ENCODE measurements at regions not wholly inside any gene's neighbourhood (a gene's known extent, or its start where the extent isn't known, plus 50 kb on each side); places are given as distances from the start of the nearest gene placed in this dataset.

- no peak for TF ChIP-seq CTCF (IDR thresholded peaks at IDR 0.05)
- TF ChIP-seq POLR2A (IDR thresholded peaks at IDR 0.05) = no peak
- H3K4me3 ChIP-seq = no peak overlapping the region
- DNase-seq = no peak
- no peak overlapping the region for H3K27ac ChIP-seq
- no peaks in the 10 kb centered on the region for H3K9me3 ChIP-seq
- H3K27me3 ChIP-seq = no peaks in the 10 kb centered on the region
- intact Hi-C loops (cut with DNase I; ENCODE audit: low total_unique reads) = no loop called here
- no peaks in the 10 kb centered on the region for H3K36me3 ChIP-seq
- H3K4me1 ChIP-seq = no peaks in the 10 kb centered on the region
Observed at GRCh38 chr6:40252531-40253258, 318.4 kb upstream of the MOCS1 start.

GRCh38 chr6:40251637-40252300 lies 317.5 kb upstream of the MOCS1 start:
- no peaks in the 10 kb centered on the region for H3K4me1 ChIP-seq
- H3K27me3 ChIP-seq = no peaks in the 10 kb centered on the region
- H3K4me3 ChIP-seq = no peak overlapping the region
- no peaks in the 10 kb centered on the region for H3K36me3 ChIP-seq
- no peak overlapping the region for H3K27ac ChIP-seq
- TF ChIP-seq CTCF (IDR thresholded peaks at IDR 0.05) = no peak
- no peak for TF ChIP-seq POLR2A (IDR thresholded peaks at IDR 0.05)
- no peaks in the 10 kb centered on the region for H3K9me3 ChIP-seq
- DNase-seq = no peak
- intact Hi-C loops (cut with DNase I; ENCODE audit: low total_unique reads) = no loop called here

GRCh38 chr6:40249935-40250334 lies 315.7 kb upstream of the MOCS1 start:
- DNase-seq = no peak
- no peaks in the 10 kb centered on the region for H3K4me1 ChIP-seq
- intact Hi-C loops (cut with DNase I; ENCODE audit: low total_unique reads) = no loop called here
- H3K27me3 ChIP-seq = no peaks in the 10 kb centered on the region
- H3K4me3 ChIP-seq = no peak overlapping the region
- TF ChIP-seq CTCF (IDR thresholded peaks at IDR 0.05) (no peak), POLR2A (IDR thresholded peaks at IDR 0.05) (no peak)
- H3K36me3 ChIP-seq = no peaks in the 10 kb centered on the region
- no peak overlapping the region for H3K27ac ChIP-seq
- no peaks in the 10 kb centered on the region for H3K9me3 ChIP-seq

GRCh38 chr6:40247516-40248115 lies 313.4 kb upstream of the MOCS1 start:
- H3K36me3 ChIP-seq = no peaks in the 10 kb centered on the region
- no peaks in the 10 kb centered on the region for H3K27me3 ChIP-seq
- intact Hi-C loops (cut with DNase I; ENCODE audit: low total_unique reads) = no loop called here
- TF ChIP-seq POLR2A (IDR thresholded peaks at IDR 0.05) = no peak
- no peak for TF ChIP-seq CTCF (IDR thresholded peaks at IDR 0.05)
- no peaks in the 10 kb centered on the region for H3K4me1 ChIP-seq
- H3K4me3 ChIP-seq = no peak overlapping the region
- DNase-seq = no peak
- H3K9me3 ChIP-seq = no peaks in the 10 kb centered on the region
- no peak overlapping the region for H3K27ac ChIP-seq

- TF ChIP-seq CTCF (IDR thresholded peaks at IDR 0.05) (no peak), POLR2A (IDR thresholded peaks at IDR 0.05) (no peak)
- intact Hi-C loops (cut with DNase I; ENCODE audit: low total_unique reads) = no loop called here
- Histone ChIP-seq H3K9me3 (no peaks in the 10 kb centered on the region), H3K4me3 (no peak overlapping the region), H3K27me3 (no peaks in the 10 kb centered on the region), H3K4me1 (no peaks in the 10 kb centered on the region), H3K36me3 (no peaks in the 10 kb centered on the region), H3K27ac (no peak overlapping the region)
- DNase-seq = no peak
Observed at GRCh38 chr6:40244699-40245098, 310.4 kb upstream of the MOCS1 start.
